GM23248 (cell line): ENCODE measurements at regions not wholly inside any gene's neighbourhood (a gene's known extent, or its start where the extent isn't known, plus 50 kb on each side); places are given as distances from the start of the nearest gene placed in this dataset.

Experiments
- DNase-seq: peaks from one replicate; pipeline ENCODE4 v3.0.0-alpha.2; 2015
- H2AFZ ChIP-seq: fragments of 200-600 bp; sonication (generic); 2 replicates; pipeline ENCODE4 v1.6.1; 2016; ENCODE audit warnings: antibody characterized with exemption
- H3F3A ChIP-seq: fragments of 200-600 bp; sonication (generic); 2 replicates; pipeline ENCODE4 v1.6.1; 2016; ENCODE audit warnings: mild to moderate bottlenecking, antibody characterized with exemption, mixed run types; ENCODE audit not compliant: insufficient read depth
- H3K27ac ChIP-seq: fragments of 200-600 bp; sonication (generic); 2 replicates; pipeline ENCODE4 v1.5.1; 2016; ENCODE audit warnings: mild to moderate bottlenecking
- H3K27me3 ChIP-seq: fragments of 200-600 bp; sonication (generic); replicated peaks from 2 replicates; pipeline ENCODE4 v1.6.1; 2016; ENCODE audit warnings: mild to moderate bottlenecking; ENCODE audit not compliant: insufficient read depth
- H3K36me3 ChIP-seq: fragments of 200-600 bp; sonication (generic); 2 replicates; pipeline ENCODE4 v1.6.1; 2016; ENCODE audit warnings: low read depth, mild to moderate bottlenecking
- H3K4me1 ChIP-seq: fragments of 200-600 bp; sonication (generic); 2 replicates; pipeline ENCODE4 v1.6.1; 2016; ENCODE audit warnings: mild to moderate bottlenecking; ENCODE audit not compliant: insufficient read depth
- H3K4me2 ChIP-seq: fragments of 200-600 bp; sonication (generic); one replicate; pipeline ENCODE4 v1.6.1; 2016; ENCODE audit warnings: mild to moderate bottlenecking; ENCODE audit not compliant: unreplicated experiment
- H3K4me3 ChIP-seq: fragments of 200-600 bp; sonication (generic); 2 replicates; pipeline ENCODE4 v1.5.1; 2016; ENCODE audit warnings: mild to moderate bottlenecking
- H3K79me2 ChIP-seq: fragments of 200-600 bp; sonication (generic); 2 replicates; pipeline ENCODE4 v1.6.1; 2016; ENCODE audit warnings: mild to moderate bottlenecking; ENCODE audit not compliant: insufficient read depth
- H3K9ac ChIP-seq: fragments of 200-600 bp; sonication (generic); 2 replicates; pipeline ENCODE4 v1.6.1; 2016; ENCODE audit warnings: mild to moderate bottlenecking
- H3K9me2 ChIP-seq: fragments of 200-600 bp; sonication (generic); 2 replicates; pipeline ENCODE4 v1.6.1; 2016; ENCODE audit warnings: mixed run types, mild to moderate bottlenecking, moderate library complexity; ENCODE audit not compliant: insufficient read depth
- H3K9me3 ChIP-seq: fragments of 200-600 bp; sonication (generic); one replicate; pipeline ENCODE4 v1.6.1; 2017; ENCODE audit warnings: low read depth
- H4K20me1 ChIP-seq: fragments of 200-600 bp; sonication (generic); 2 replicates; pipeline ENCODE4 v1.6.0; 2016; ENCODE audit not compliant: insufficient read depth
- EZH2 ChIP-seq: fragments of 200-600 bp; sonication (generic); IDR thresholded peaks from 2 replicates; pipeline ENCODE4 v1.6.1; 2018; ENCODE audit warnings: antibody characterized with exemption, mild to moderate bottlenecking; ENCODE audit not compliant: insufficient read depth, poor library complexity, severe bottlenecking
- EZH2phosphoT487 ChIP-seq: fragments of 200-600 bp; sonication (generic); IDR thresholded peaks from 2 replicates; pipeline ENCODE4 v1.6.1; 2018; ENCODE audit warnings: antibody characterized with exemption, moderate library complexity, mild to moderate bottlenecking, low read depth; ENCODE audit not compliant: insufficient read depth
- WGBS, 2 experiments: methylation state at CpG; one replicate each; pipeline ENCODE4 v1.1.6; 2015 to 2017; ENCODE audit warnings: low lambda C conversion rate in 2 of 2, low coverage in 1 of 2; ENCODE audit errors: missing lambda C conversion rate in 2 of 2; 5-methylcytosine and 5-hydroxymethylcytosine counted together
- in situ Hi-C: fragments of 300-500 bp; cut with MboI; formaldehyde crosslinking; loops from 2 replicates; pipeline ENCODE4 v1.15.0; 2020

- no peak overlapping the region for H2AFZ ChIP-seq
- H3K9ac ChIP-seq: no peak overlapping the region
- no peak overlapping the region for H3K4me3 ChIP-seq
- no peaks in the 10 kb centered on the region for H3K9me2 ChIP-seq
- no peak overlapping the region for H3K27ac ChIP-seq
- H3K79me2 ChIP-seq: no peaks in the 10 kb centered on the region
- DNase-seq: peak; percentile 10
- no peak overlapping the region for H3K4me2 ChIP-seq
- WGBS, 2 experiments: 29 to 41% methylated on average over 3 of the region's 3 CpGs
- H3K27me3 ChIP-seq: 0 out of 2 replicates have a peak, but pooled peaks cover 4% of the 10 kb centered on the region
- TF ChIP-seq EZH2 (no peak), EZH2phosphoT487 (no peak)
- H3F3A ChIP-seq: no peaks in the 10 kb centered on the region
- no peaks in the 10 kb centered on the region for H4K20me1 ChIP-seq
- H3K9me3 ChIP-seq: no peaks in the 10 kb centered on the region
- in situ Hi-C loops: no loop called here
- H3K36me3 ChIP-seq: no peaks in the 10 kb centered on the region
- H3K4me1 ChIP-seq: no peaks in the 10 kb centered on the region
Observed at GRCh38 chr9:1303932-1304331, 253.8 kb downstream of the DMRT2 start.

- in situ Hi-C loops: no loop called here
- H4K20me1 ChIP-seq: no peaks in the 10 kb centered on the region
- no peaks in the 10 kb centered on the region for H3K9me3 ChIP-seq
- no peaks in the 10 kb centered on the region for H3K9me2 ChIP-seq
- no peak overlapping the region for H2AFZ ChIP-seq
- no peaks in the 10 kb centered on the region for H3F3A ChIP-seq
- no peak overlapping the region for H3K4me3 ChIP-seq
- no peak overlapping the region for H3K9ac ChIP-seq
- WGBS, 2 experiments: 37 to 41% methylated on average over 2 of the region's 2 CpGs
- no peak overlapping the region for H3K27ac ChIP-seq
- no peak overlapping the region for H3K4me2 ChIP-seq
- H3K27me3 ChIP-seq: no peaks in the 10 kb centered on the region
- no peaks in the 10 kb centered on the region for H3K79me2 ChIP-seq
- H3K4me1 ChIP-seq: no peaks in the 10 kb centered on the region
- TF ChIP-seq EZH2phosphoT487 (no peak), EZH2 (no peak)
- H3K36me3 ChIP-seq: no peaks in the 10 kb centered on the region
- no peak for DNase-seq
Observed at GRCh38 chr9:1311462-1312042, 261.4 kb downstream of the DMRT2 start.

GRCh38 chr9:1319436-1319835 is 269.3 kb downstream of the DMRT2 start:
- Histone ChIP-seq H3K9ac (no peak overlapping the region), H3K27me3 (peaks cover 16% of the 10 kb centered on the region; the same call in 1 of the 2 replicates), H4K20me1 (no peaks in the 10 kb centered on the region), H3K9me2 (no peaks in the 10 kb centered on the region), H3K9me3 (no peaks in the 10 kb centered on the region), H3K4me2 (no peak overlapping the region), H3K79me2 (no peaks in the 10 kb centered on the region), H2AFZ (no peak overlapping the region), H3K27ac (no peak overlapping the region), H3F3A (no peaks in the 10 kb centered on the region), H3K4me3 (no peak overlapping the region), H3K36me3 (no peaks in the 10 kb centered on the region), H3K4me1 (no peaks in the 10 kb centered on the region)
- in situ Hi-C loops: no loop called here
- no peak for DNase-seq
- TF ChIP-seq EZH2 (no peak), EZH2phosphoT487 (no peak)
- 29 to 33% methylated on average over 4 of the region's 4 CpGs for WGBS, 2 experiments

GRCh38 chr9:1320051-1320557 is 269.9 kb downstream of the DMRT2 start:
- Histone ChIP-seq H4K20me1 (no peaks in the 10 kb centered on the region), H3K4me1 (no peaks in the 10 kb centered on the region), H3K36me3 (no peaks in the 10 kb centered on the region), H3K79me2 (no peaks in the 10 kb centered on the region), H3K27me3 (peaks cover 16% of the 10 kb centered on the region; the same call in 1 of the 2 replicates), H3K4me3 (no peak overlapping the region), H3K27ac (no peak overlapping the region), H2AFZ (no peak overlapping the region), H3K4me2 (no peak overlapping the region), H3K9me2 (no peaks in the 10 kb centered on the region), H3K9me3 (no peaks in the 10 kb centered on the region), H3F3A (no peaks in the 10 kb centered on the region), H3K9ac (no peak overlapping the region)
- DNase-seq: no peak
- TF ChIP-seq EZH2phosphoT487 (no peak), EZH2 (no peak)
- in situ Hi-C loops: no loop called here
- WGBS, 2 experiments: 10 to 16% methylated on average over 5 of the region's 5 CpGs
